ENCODE measurements at regions not wholly inside any gene's neighbourhood (a gene's known extent, or its start where the extent isn't known, plus 50 kb on each side); places are given as distances from the start of the nearest gene placed in this dataset.

DNA sequence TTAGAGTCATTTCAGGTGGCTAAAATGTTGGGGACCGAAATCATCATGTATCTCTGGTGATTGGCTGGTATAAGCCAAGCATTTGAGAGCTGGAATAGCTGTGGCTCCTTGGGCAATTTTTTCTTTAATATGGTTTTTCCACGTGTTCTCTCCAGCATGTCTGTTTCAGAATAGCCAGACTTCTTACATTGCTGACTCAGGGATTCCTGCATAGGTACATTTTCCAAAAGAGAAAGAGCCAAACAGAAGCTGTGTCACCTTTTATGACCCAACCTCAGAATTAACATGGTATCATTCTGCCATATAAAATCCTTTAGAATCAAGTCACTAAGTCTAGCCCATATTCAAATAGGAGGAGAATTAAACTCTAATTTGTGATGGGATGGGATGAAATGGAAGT lies 74.8 kb upstream of the TSLP start:
- 59 to 62% methylated on average over 2 of the region's 2 CpGs for WGBS, 2 donors
- no peaks in the 10 kb centered on the region for H3K9me3 ChIP-seq
- no peaks in the 10 kb centered on the region for H3K4me1 ChIP-seq
- intact Hi-C loops (cut with DNase I) = no loop called here
- H3K36me3 ChIP-seq = no peaks in the 10 kb centered on the region
- no peak for TF ChIP-seq POLR2AphosphoS5 (IDR thresholded peaks at IDR 0.05)
- TF ChIP-seq, protein P1, sequence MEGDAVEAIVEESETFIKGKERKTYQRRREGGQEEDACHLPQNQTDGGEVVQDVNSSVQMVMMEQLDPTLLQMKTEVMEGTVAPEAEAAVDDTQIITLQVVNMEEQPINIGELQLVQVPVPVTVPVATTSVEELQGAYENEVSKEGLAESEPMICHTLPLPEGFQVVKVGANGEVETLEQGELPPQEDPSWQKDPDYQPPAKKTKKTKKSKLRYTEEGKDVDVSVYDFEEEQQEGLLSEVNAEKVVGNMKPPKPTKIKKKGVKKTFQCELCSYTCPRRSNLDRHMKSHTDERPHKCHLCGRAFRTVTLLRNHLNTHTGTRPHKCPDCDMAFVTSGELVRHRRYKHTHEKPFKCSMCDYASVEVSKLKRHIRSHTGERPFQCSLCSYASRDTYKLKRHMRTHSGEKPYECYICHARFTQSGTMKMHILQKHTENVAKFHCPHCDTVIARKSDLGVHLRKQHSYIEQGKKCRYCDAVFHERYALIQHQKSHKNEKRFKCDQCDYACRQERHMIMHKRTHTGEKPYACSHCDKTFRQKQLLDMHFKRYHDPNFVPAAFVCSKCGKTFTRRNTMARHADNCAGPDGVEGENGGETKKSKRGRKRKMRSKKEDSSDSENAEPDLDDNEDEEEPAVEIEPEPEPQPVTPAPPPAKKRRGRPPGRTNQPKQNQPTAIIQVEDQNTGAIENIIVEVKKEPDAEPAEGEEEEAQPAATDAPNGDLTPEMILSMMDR (IDR thresholded peaks at IDR 0.05) = no peak
- no peak for TF ChIP-seq POLR2A (IDR thresholded peaks at IDR 0.05)
- TF ChIP-seq EP300 (IDR thresholded peaks at IDR 0.05) = no peak
- H3K4me3 ChIP-seq = no peak overlapping the region
- no peak overlapping the region for H3K27ac ChIP-seq
- DNase-seq = no peak
- no peaks in the 10 kb centered on the region for H3K27me3 ChIP-seq

GRCh38 chr5:111002036-111002435 lies 69.5 kb upstream of the TSLP start:
- 75 to 81% methylated on average over 3 of the region's 3 CpGs for WGBS, 2 donors
- no peaks in the 10 kb centered on the region for H3K27me3 ChIP-seq
- no peaks in the 10 kb centered on the region for H3K4me1 ChIP-seq
- no peak overlapping the region for H3K27ac ChIP-seq
- TF ChIP-seq POLR2AphosphoS5 (IDR thresholded peaks at IDR 0.05) = no peak
- intact Hi-C loops (cut with DNase I) = no loop called here
- H3K4me3 ChIP-seq = no peak overlapping the region
- no peaks in the 10 kb centered on the region for H3K36me3 ChIP-seq
- H3K9me3 ChIP-seq = no peaks in the 10 kb centered on the region
- no peak for DNase-seq

- intact Hi-C loops (cut with DNase I) = no loop called here
- TF ChIP-seq POLR2A (IDR thresholded peaks at IDR 0.05) = no peak
- TF ChIP-seq EP300 (IDR thresholded peaks at IDR 0.05) = no peak
- DNase-seq = no peak
- 93 to 95% methylated on average over 1 of the region's 1 CpG for WGBS, 2 donors
- Histone ChIP-seq H3K4me3 (no peak overlapping the region), H3K36me3 (no peaks in the 10 kb centered on the region), H3K27me3 (no peaks in the 10 kb centered on the region), H3K4me1 (no peaks in the 10 kb centered on the region), H3K27ac (no peak overlapping the region), H3K9me3 (no peaks in the 10 kb centered on the region)
Measured at GRCh38 chr5:111003623-111004022, 67.9 kb upstream of the TSLP start.

DNA sequence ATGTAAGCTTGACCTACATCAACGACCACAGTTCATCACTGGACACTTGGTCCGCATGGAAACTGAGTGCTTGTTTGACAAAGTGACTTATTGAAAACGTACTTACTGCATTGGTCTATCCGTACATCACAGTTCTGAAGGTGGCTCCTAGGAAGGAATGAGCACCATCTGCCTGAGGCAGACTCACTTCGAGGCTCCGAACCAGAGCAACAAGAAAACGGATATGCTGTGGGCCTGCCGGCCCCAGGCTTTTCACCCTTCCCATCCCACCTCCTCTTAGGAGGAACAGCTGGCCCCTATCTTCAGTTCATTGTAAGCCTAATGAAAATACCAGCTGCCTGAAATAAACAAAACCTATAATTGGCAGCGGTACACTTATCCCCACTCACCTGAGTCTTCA lies 67.2 kb upstream of the TSLP start:
- no peak overlapping the region for H3K27ac ChIP-seq
- TF ChIP-seq, protein P1 (IDR thresholded peaks at IDR 0.05) = no peak
- TF ChIP-seq POLR2A (IDR thresholded peaks at IDR 0.05) = no peak
- no peak for TF ChIP-seq EP300 (IDR thresholded peaks at IDR 0.05)
- no peak for TF ChIP-seq POLR2AphosphoS5 (IDR thresholded peaks at IDR 0.05)
- intact Hi-C loops (cut with DNase I) = no loop called here
- DNase-seq = no peak
- no peaks in the 10 kb centered on the region for H3K9me3 ChIP-seq
- H3K4me3 ChIP-seq = no peak overlapping the region
- H3K36me3 ChIP-seq = no peaks in the 10 kb centered on the region
- 72 to 79% methylated on average over 9 of the region's 9 CpGs for WGBS, 2 donors
- no peaks in the 10 kb centered on the region for H3K4me1 ChIP-seq
- no peaks in the 10 kb centered on the region for H3K27me3 ChIP-seq

- intact Hi-C loops (cut with DNase I) = no loop called here
- 75 to 80% methylated on average over 2 of the region's 2 CpGs for WGBS, 2 donors
Measured at GRCh38 chr5:111010783-111011182, 60.7 kb upstream of the TSLP start.

DNA sequence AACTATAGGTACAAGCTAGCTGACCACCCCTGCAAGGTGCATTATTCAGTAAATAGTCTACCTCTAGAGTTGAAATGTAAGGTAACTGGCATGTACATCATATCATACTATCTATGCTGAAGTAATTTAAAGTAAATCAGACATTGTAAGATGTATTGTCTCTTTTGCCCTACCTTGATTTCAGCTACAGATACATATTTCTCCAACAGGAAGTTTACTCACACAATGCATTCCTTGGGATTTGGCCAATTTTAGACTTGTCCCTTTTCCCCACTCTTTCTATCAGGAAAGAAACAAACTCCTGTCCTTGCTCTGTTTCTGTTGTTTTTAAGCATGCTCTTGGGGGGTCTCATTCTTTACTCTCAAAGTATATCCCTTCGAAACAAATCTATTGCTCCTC lies 58.5 kb upstream of the TSLP start:
- intact Hi-C loops (cut with DNase I) = no loop called here
- no peak for DNase-seq
- Histone ChIP-seq H3K4me1 (no peaks in the 10 kb centered on the region), H3K9me3 (no peaks in the 10 kb centered on the region), H3K4me3 (no peak overlapping the region), H3K27me3 (no peaks in the 10 kb centered on the region), H3K36me3 (no peaks in the 10 kb centered on the region), H3K27ac (no peak overlapping the region)
- WGBS, 2 donors = 63 to 70% methylated on average over 1 of the region's 1 CpG
- no peak for TF ChIP-seq POLR2AphosphoS5 (IDR thresholded peaks at IDR 0.05)
- TF ChIP-seq EP300 (IDR thresholded peaks at IDR 0.05) = no peak

More at GRCh38 chr5:111010783-111011182, 60.7 kb upstream of the TSLP start:
- H3K27ac ChIP-seq = no peak overlapping the region
- no peak overlapping the region for H3K4me3 ChIP-seq
- H3K4me1 ChIP-seq = no peaks in the 10 kb centered on the region
- no peaks in the 10 kb centered on the region for H3K9me3 ChIP-seq
- no peak for DNase-seq
- H3K36me3 ChIP-seq = no peaks in the 10 kb centered on the region
- TF ChIP-seq POLR2AphosphoS5 (IDR thresholded peaks at IDR 0.05) (no peak), EP300 (IDR thresholded peaks at IDR 0.05) (no peak), POLR2A (IDR thresholded peaks at IDR 0.05) (no peak)
- TF ChIP-seq, protein P1 (IDR thresholded peaks at IDR 0.05) = no peak
- no peaks in the 10 kb centered on the region for H3K27me3 ChIP-seq
